ENCODE measurements at regions not wholly inside any gene's neighbourhood (a gene's known extent, or its start where the extent isn't known, plus 50 kb on each side); places are given as distances from the start of the nearest gene placed in this dataset.

DNA sequence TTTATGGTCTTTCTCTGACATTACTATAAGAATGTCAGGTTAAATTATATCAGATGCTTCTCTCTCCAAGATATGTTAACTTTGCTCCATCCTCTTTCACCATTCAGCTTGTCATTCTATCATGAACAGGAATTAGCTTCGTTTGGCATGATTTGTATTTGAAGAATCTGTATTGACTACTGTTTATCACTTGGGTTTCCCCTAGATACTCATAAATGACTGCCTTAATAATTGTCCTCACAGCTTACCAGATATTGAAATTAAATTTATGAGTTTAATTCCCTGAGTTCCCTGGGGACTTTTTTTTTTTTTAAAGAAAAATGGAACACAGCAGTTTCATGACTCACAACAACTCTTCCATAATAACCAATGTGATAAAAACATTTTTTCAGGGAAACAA, 76.2 kb upstream of the EOLA2 start:
- no peak for TF ChIP-seq POLR2A (IDR thresholded peaks at IDR 0.05; ENCODE audit: extremely low read depth, insufficient read length)
- TF ChIP-seq, protein P1, sequence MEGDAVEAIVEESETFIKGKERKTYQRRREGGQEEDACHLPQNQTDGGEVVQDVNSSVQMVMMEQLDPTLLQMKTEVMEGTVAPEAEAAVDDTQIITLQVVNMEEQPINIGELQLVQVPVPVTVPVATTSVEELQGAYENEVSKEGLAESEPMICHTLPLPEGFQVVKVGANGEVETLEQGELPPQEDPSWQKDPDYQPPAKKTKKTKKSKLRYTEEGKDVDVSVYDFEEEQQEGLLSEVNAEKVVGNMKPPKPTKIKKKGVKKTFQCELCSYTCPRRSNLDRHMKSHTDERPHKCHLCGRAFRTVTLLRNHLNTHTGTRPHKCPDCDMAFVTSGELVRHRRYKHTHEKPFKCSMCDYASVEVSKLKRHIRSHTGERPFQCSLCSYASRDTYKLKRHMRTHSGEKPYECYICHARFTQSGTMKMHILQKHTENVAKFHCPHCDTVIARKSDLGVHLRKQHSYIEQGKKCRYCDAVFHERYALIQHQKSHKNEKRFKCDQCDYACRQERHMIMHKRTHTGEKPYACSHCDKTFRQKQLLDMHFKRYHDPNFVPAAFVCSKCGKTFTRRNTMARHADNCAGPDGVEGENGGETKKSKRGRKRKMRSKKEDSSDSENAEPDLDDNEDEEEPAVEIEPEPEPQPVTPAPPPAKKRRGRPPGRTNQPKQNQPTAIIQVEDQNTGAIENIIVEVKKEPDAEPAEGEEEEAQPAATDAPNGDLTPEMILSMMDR (IDR thresholded peaks at IDR 0.05; ENCODE audit: low read depth, low read length) = no peak
